Uterus (tissue), 3 donors: ENCODE measurements at regions not wholly inside any gene's neighbourhood (a gene's known extent, or its start where the extent isn't known, plus 50 kb on each side); places are given as distances from the start of the nearest gene placed in this dataset.
A peak's percentile ranks its signal among the peaks of the same experiment; 100 is the strongest.

Experiments used
- DNase-seq, 2 donors: peaks; one replicate each; pipeline ENCODE4 v3.0.0-alpha.2; 2019 to 2020
- H3K27ac ChIP-seq, 2 donors: fragments of 200-600 bp; sonication (generic); 1 replicate in 1 of 2; 2 replicates in 1 of 2; pipeline ENCODE4 v1.5.1; 2016 to 2018
- H3K27me3 ChIP-seq, 2 donors: fragments of 200-600 bp; sonication (generic); one replicate each; pipeline ENCODE4 v1.5.1; 2018 to 2019; ENCODE audit warnings: control low read depth in 1 of 2
- H3K36me3 ChIP-seq, 2 donors: fragments of 200-600 bp; sonication (generic); one replicate each; pipeline ENCODE4 v1.5.1; 2019; ENCODE audit warnings: control low read depth in 1 of 2
- H3K4me1 ChIP-seq, 2 donors: fragments of 200-600 bp; sonication (generic); one replicate each; pipeline ENCODE4 v1.5.1; 2018 to 2019; ENCODE audit warnings: control low read depth in 1 of 2
- H3K4me3 ChIP-seq, 2 donors: fragments of 200-600 bp; sonication (generic); 1 replicate in 1 of 2; 2 replicates in 1 of 2; pipeline ENCODE4 v1.5.1; 2018 to 2019; ENCODE audit warnings: mild to moderate bottlenecking in 1 of 2
- H3K9me3 ChIP-seq, 2 donors: fragments of 200-600 bp; sonication (generic); one replicate each; pipeline ENCODE4 v1.5.1; 2019; ENCODE audit warnings: control low read depth in 1 of 2
- CTCF ChIP-seq, 4 experiments: fragments of 200-600 bp in 2 of 4; fragments of 450-650 bp in 2 of 4; sonication (generic) in 2 of 4; IDR thresholded peaks; one replicate each; pipeline ENCODE4 v1.5.1; 2016 to 2019; ENCODE audit warnings: antibody characterized with exemption in 4 of 4, mild to moderate bottlenecking in 2 of 4, moderate library complexity in 1 of 4
- POLR2A ChIP-seq, 2 donors: fragments of 450-650 bp; IDR thresholded peaks; one replicate each; pipeline ENCODE4 v1.6.1; 2016; ENCODE audit warnings: antibody characterized with exemption in 2 of 2, mild to moderate bottlenecking in 1 of 2, moderate library complexity in 1 of 2
- intact Hi-C: fragments of 100-400 bp; cut with DNase I; formaldehyde crosslinking; loops from one replicate; pipeline ENCODE4 v1.15.1; 2023; ENCODE audit warnings: low total_unique reads
- donor health status: DM: yes; HTN: yes; CAD: no.

- no peak for TF ChIP-seq POLR2A (IDR thresholded peaks at IDR 0.05)
- H3K36me3 ChIP-seq, result no peaks in the 10 kb centered on the region
- H3K27me3 ChIP-seq, result no peaks in the 10 kb centered on the region
- peaks cover 0 to 18% of the 10 kb centered on the region in 2 donors for H3K4me1 ChIP-seq
- H3K4me3 ChIP-seq, result no peak overlapping the region
- DNase-seq, result peak in 1 of 2 donors; percentile 39
- H3K27ac ChIP-seq, result peak overlapping the region; percentile 77 to 81
- intact Hi-C loops, result no loop called here
- no peaks in the 10 kb centered on the region for H3K9me3 ChIP-seq
Observed at GRCh38 chr2:226187616-226188015, 612.0 kb downstream of the IRS1 start.

- DNase-seq, result no peak
- Histone ChIP-seq H3K4me1 (peaks cover 0 to 19% of the 10 kb centered on the region in 2 donors), H3K36me3 (no peaks in the 10 kb centered on the region), H3K27me3 (no peaks in the 10 kb centered on the region), H3K4me3 (no peak overlapping the region), H3K9me3 (no peaks in the 10 kb centered on the region), H3K27ac (peak overlapping the region; percentile 77 to 81)
- no peak for TF ChIP-seq POLR2A (IDR thresholded peaks at IDR 0.05)
- no peak for TF ChIP-seq CTCF (IDR thresholded peaks at IDR 0.05)
- intact Hi-C loops, result no loop called here
Observed at GRCh38 chr2:226187156-226187555, 612.5 kb downstream of the IRS1 start.

- TF ChIP-seq POLR2A (IDR thresholded peaks at IDR 0.05) (no peak), CTCF (IDR thresholded peaks at IDR 0.05) (no peak)
- no peaks in the 10 kb centered on the region for H3K9me3 ChIP-seq
- no peak overlapping the region for H3K4me3 ChIP-seq
- H3K27me3 ChIP-seq, result no peaks in the 10 kb centered on the region
- H3K27ac ChIP-seq, result peak overlapping the region; percentile 77 to 81
- no peaks in the 10 kb centered on the region for H3K36me3 ChIP-seq
- H3K4me1 ChIP-seq, result peaks cover 0 to 24% of the 10 kb centered on the region in 2 donors
- no peak for DNase-seq
- intact Hi-C loops, result no loop called here
Observed at GRCh38 chr2:226185616-226186211, 613.9 kb downstream of the IRS1 start.

GRCh38 chr2:226184940-226185615 is 614.5 kb downstream of the IRS1 start:
- Histone ChIP-seq H3K9me3 (no peaks in the 10 kb centered on the region), H3K36me3 (no peaks in the 10 kb centered on the region), H3K4me1 (peaks cover 0 to 24% of the 10 kb centered on the region in 2 donors), H3K4me3 (no peak overlapping the region), H3K27me3 (no peaks in the 10 kb centered on the region), H3K27ac (peak overlapping the region; percentile 77 to 81)
- TF ChIP-seq POLR2A (IDR thresholded peaks at IDR 0.05) (no peak), CTCF (IDR thresholded peaks at IDR 0.05) (no peak)
- no peak for DNase-seq
- intact Hi-C loops, result no loop called here

- H3K36me3 ChIP-seq, result no peaks in the 10 kb centered on the region
- TF ChIP-seq CTCF (IDR thresholded peaks at IDR 0.05), result no peak
- no peak for TF ChIP-seq POLR2A (IDR thresholded peaks at IDR 0.05)
- H3K9me3 ChIP-seq, result no peaks in the 10 kb centered on the region
- H3K27me3 ChIP-seq, result no peaks in the 10 kb centered on the region
- H3K27ac ChIP-seq, result peak overlapping the region; percentile 77 to 81
- DNase-seq, result no peak
- H3K4me1 ChIP-seq, result peaks cover 0 to 24% of the 10 kb centered on the region in 2 donors
- H3K4me3 ChIP-seq, result no peak overlapping the region
- intact Hi-C loops, result no loop called here
Observed at GRCh38 chr2:226184540-226184939, 615.1 kb downstream of the IRS1 start.
